ENCODE measurements at regions not wholly inside any gene's neighbourhood (a gene's known extent, or its start where the extent isn't known, plus 50 kb on each side); places are given as distances from the start of the nearest gene placed in this dataset.

GRCh38 chrX:145729635-145730034 is 88.0 kb upstream of the SLITRK2 start:
- no peak for TF ChIP-seq CTCF (IDR thresholded peaks at IDR 0.05; ENCODE audit: low read depth, low read length)
- Histone ChIP-seq H3K27me3 (ENCODE audit: control insufficient read depth, insufficient read depth, low read length) (no peaks in the 10 kb centered on the region), H3K9me3 (ENCODE audit: control insufficient read depth, insufficient read depth, low read length) (no peaks in the 10 kb centered on the region; the same call in 1 of the 2 replicates), H3K27ac (ENCODE audit: low read depth, low read length) (no peak overlapping the region), H3K4me3 (ENCODE audit: low read depth, low read length) (no peak overlapping the region)
- ChIA-PET CTCF (no interaction called here), POLR2A (no interaction called here)
- DNase-seq (ENCODE audit: low read depth, low spot score) = no peak

GRCh38 chrX:145735036-145735435 is 82.6 kb upstream of the SLITRK2 start:
- POLR2A ChIA-PET = no interaction called here

GRCh38 chrX:145751943-145752342 is 65.7 kb upstream of the SLITRK2 start:
- H3K9me3 ChIP-seq (ENCODE audit: control insufficient read depth, insufficient read depth, low read length) = 0 out of 2 replicates have a peak, but pooled peaks cover 3% of the 10 kb centered on the region
- H3K27me3 ChIP-seq (ENCODE audit: control insufficient read depth, insufficient read depth, low read length) = no peaks in the 10 kb centered on the region
- TF ChIP-seq CTCF (IDR thresholded peaks at IDR 0.05; ENCODE audit: low read depth, low read length) = no peak
- no peak for DNase-seq (ENCODE audit: low read depth, low spot score)
- ChIA-PET POLR2A (no interaction called here), CTCF (no interaction called here)
- H3K4me3 ChIP-seq (ENCODE audit: low read depth, low read length) = no peak overlapping the region
- H3K27ac ChIP-seq (ENCODE audit: low read depth, low read length) = no peak overlapping the region

More at GRCh38 chrX:145735036-145735435, 82.6 kb upstream of the SLITRK2 start:
- H3K27me3 ChIP-seq (ENCODE audit: control insufficient read depth, insufficient read depth, low read length) = no peaks in the 10 kb centered on the region
- DNase-seq (ENCODE audit: low read depth, low spot score) = no peak
- no peak overlapping the region for H3K27ac ChIP-seq (ENCODE audit: low read depth, low read length)
- H3K4me3 ChIP-seq (ENCODE audit: low read depth, low read length) = no peak overlapping the region
- CTCF ChIA-PET = no interaction called here
- TF ChIP-seq CTCF (IDR thresholded peaks at IDR 0.05; ENCODE audit: low read depth, low read length) = no peak
- no peaks in the 10 kb centered on the region; the same call in 1 of the 2 replicates for H3K9me3 ChIP-seq (ENCODE audit: control insufficient read depth, insufficient read depth, low read length)

Measured in AG04450 (cell line).